ENCODE measurements at regions not wholly inside any gene's neighbourhood (a gene's known extent, or its start where the extent isn't known, plus 50 kb on each side); places are given as distances from the start of the nearest gene placed in this dataset.

- H3K4me3 ChIP-seq (ENCODE audit: low read depth, low read length) = no peak overlapping the region
- peaks cover 11% of the 10 kb centered on the region for H3K4me1 ChIP-seq (ENCODE audit: control insufficient read depth, insufficient read depth, low read length, unreplicated experiment)
- no peak overlapping the region for H3K27ac ChIP-seq (ENCODE audit: low read depth, low read length)
- H3K36me3 ChIP-seq (ENCODE audit: insufficient read depth, low read length) = peaks cover 7% of the 10 kb centered on the region; the same call in 1 of the 2 replicates
- H3K79me2 ChIP-seq (ENCODE audit: control insufficient read depth, insufficient read depth, low read length, unreplicated experiment) = peaks cover 16% of the 10 kb centered on the region
- H2AFZ ChIP-seq (ENCODE audit: low read length, unreplicated experiment) = no peak overlapping the region
- no peaks in the 10 kb centered on the region for H3K27me3 ChIP-seq (ENCODE audit: insufficient read depth, low read length)
Measured at GRCh38 chr13:73924607-73925006, 209.6 kb downstream of the KLF12 start.

- H2AFZ ChIP-seq (ENCODE audit: low read length, unreplicated experiment) = no peak overlapping the region
- H3K27ac ChIP-seq (ENCODE audit: low read depth, low read length) = no peak overlapping the region
- no peak overlapping the region for H3K4me3 ChIP-seq (ENCODE audit: low read depth, low read length)
- H3K79me2 ChIP-seq (ENCODE audit: control insufficient read depth, insufficient read depth, low read length, unreplicated experiment) = peaks cover 8% of the 10 kb centered on the region
- peaks cover 7% of the 10 kb centered on the region; the same call in 1 of the 2 replicates for H3K36me3 ChIP-seq (ENCODE audit: insufficient read depth, low read length)
- H3K27me3 ChIP-seq (ENCODE audit: insufficient read depth, low read length) = no peaks in the 10 kb centered on the region
- peaks cover 11% of the 10 kb centered on the region for H3K4me1 ChIP-seq (ENCODE audit: control insufficient read depth, insufficient read depth, low read length, unreplicated experiment)
Measured at GRCh38 chr13:73922493-73923393, 211.5 kb downstream of the KLF12 start.

- H3K27me3 ChIP-seq (ENCODE audit: insufficient read depth, low read length) = no peaks in the 10 kb centered on the region
- no peak overlapping the region for H2AFZ ChIP-seq (ENCODE audit: low read length, unreplicated experiment)
- peaks cover 25% of the 10 kb centered on the region for H3K4me1 ChIP-seq (ENCODE audit: control insufficient read depth, insufficient read depth, low read length, unreplicated experiment)
- H3K36me3 ChIP-seq (ENCODE audit: insufficient read depth, low read length) = no peaks in the 10 kb centered on the region
- no peak overlapping the region for H3K27ac ChIP-seq (ENCODE audit: low read depth, low read length)
- H3K79me2 ChIP-seq (ENCODE audit: control insufficient read depth, insufficient read depth, low read length, unreplicated experiment) = peaks cover 5% of the 10 kb centered on the region
- H3K4me3 ChIP-seq (ENCODE audit: low read depth, low read length) = no peak overlapping the region
Measured at GRCh38 chr13:73918691-73919090, 215.5 kb downstream of the KLF12 start.

GRCh38 chr13:73913751-73914518 lies 220.3 kb downstream of the KLF12 start:
- peak overlapping the region; percentile 48 for H3K4me3 ChIP-seq (ENCODE audit: low read depth, low read length)
- H3K27me3 ChIP-seq (ENCODE audit: insufficient read depth, low read length) = no peaks in the 10 kb centered on the region
- H3K27ac ChIP-seq (ENCODE audit: low read depth, low read length) = peak overlapping the region; percentile 46
- H3K4me1 ChIP-seq (ENCODE audit: control insufficient read depth, insufficient read depth, low read length, unreplicated experiment) = peaks cover 28% of the 10 kb centered on the region
- no peak overlapping the region for H2AFZ ChIP-seq (ENCODE audit: low read length, unreplicated experiment)
- peaks cover 5% of the 10 kb centered on the region for H3K79me2 ChIP-seq (ENCODE audit: control insufficient read depth, insufficient read depth, low read length, unreplicated experiment)
- H3K36me3 ChIP-seq (ENCODE audit: insufficient read depth, low read length) = no peaks in the 10 kb centered on the region

GRCh38 chr13:73913079-73913740 lies 221.0 kb downstream of the KLF12 start:
- Histone ChIP-seq H3K79me2 (ENCODE audit: control insufficient read depth, insufficient read depth, low read length, unreplicated experiment) (no peaks in the 10 kb centered on the region), H2AFZ (ENCODE audit: low read length, unreplicated experiment) (peak overlapping the region; percentile 39), H3K27ac (ENCODE audit: low read depth, low read length) (peak overlapping the region; percentile 63), H3K4me1 (ENCODE audit: control insufficient read depth, insufficient read depth, low read length, unreplicated experiment) (peaks cover 28% of the 10 kb centered on the region), H3K4me3 (ENCODE audit: low read depth, low read length) (peak overlapping the region; percentile 42), H3K36me3 (ENCODE audit: insufficient read depth, low read length) (no peaks in the 10 kb centered on the region), H3K27me3 (ENCODE audit: insufficient read depth, low read length) (no peaks in the 10 kb centered on the region)

- no peaks in the 10 kb centered on the region for H3K79me2 ChIP-seq (ENCODE audit: control insufficient read depth, insufficient read depth, low read length, unreplicated experiment)
Measured at GRCh38 chr13:73911361-73911760, 222.8 kb downstream of the KLF12 start.

GRCh38 chr13:73910733-73911132 lies 223.5 kb downstream of the KLF12 start:
- no peak overlapping the region for H3K4me3 ChIP-seq (ENCODE audit: low read depth, low read length)
- peaks cover 28% of the 10 kb centered on the region for H3K4me1 ChIP-seq (ENCODE audit: control insufficient read depth, insufficient read depth, low read length, unreplicated experiment)
- H2AFZ ChIP-seq (ENCODE audit: low read length, unreplicated experiment) = no peak overlapping the region
- no peaks in the 10 kb centered on the region for H3K36me3 ChIP-seq (ENCODE audit: insufficient read depth, low read length)
- no peak overlapping the region for H3K27ac ChIP-seq (ENCODE audit: low read depth, low read length)
- H3K27me3 ChIP-seq (ENCODE audit: insufficient read depth, low read length) = no peaks in the 10 kb centered on the region
- H3K79me2 ChIP-seq (ENCODE audit: control insufficient read depth, insufficient read depth, low read length, unreplicated experiment) = no peaks in the 10 kb centered on the region

More at GRCh38 chr13:73911361-73911760, 222.8 kb downstream of the KLF12 start:
- H3K4me1 ChIP-seq (ENCODE audit: control insufficient read depth, insufficient read depth, low read length, unreplicated experiment) = peaks cover 28% of the 10 kb centered on the region
- no peak overlapping the region for H3K4me3 ChIP-seq (ENCODE audit: low read depth, low read length)
- H3K36me3 ChIP-seq (ENCODE audit: insufficient read depth, low read length) = no peaks in the 10 kb centered on the region
- no peak overlapping the region for H3K27ac ChIP-seq (ENCODE audit: low read depth, low read length)
- H3K27me3 ChIP-seq (ENCODE audit: insufficient read depth, low read length) = no peaks in the 10 kb centered on the region
- no peak overlapping the region for H2AFZ ChIP-seq (ENCODE audit: low read length, unreplicated experiment)

GRCh38 chr13:73908809-73909208 lies 225.4 kb downstream of the KLF12 start:
- H3K36me3 ChIP-seq (ENCODE audit: insufficient read depth, low read length) = no peaks in the 10 kb centered on the region
- no peak overlapping the region for H3K4me3 ChIP-seq (ENCODE audit: low read depth, low read length)
- H3K27ac ChIP-seq (ENCODE audit: low read depth, low read length) = no peak overlapping the region
- no peak overlapping the region for H2AFZ ChIP-seq (ENCODE audit: low read length, unreplicated experiment)
- no peaks in the 10 kb centered on the region for H3K27me3 ChIP-seq (ENCODE audit: insufficient read depth, low read length)
- no peaks in the 10 kb centered on the region for H3K79me2 ChIP-seq (ENCODE audit: control insufficient read depth, insufficient read depth, low read length, unreplicated experiment)
- peaks cover 13% of the 10 kb centered on the region for H3K4me1 ChIP-seq (ENCODE audit: control insufficient read depth, insufficient read depth, low read length, unreplicated experiment)

GRCh38 chr13:73904625-73905024 lies 229.6 kb downstream of the KLF12 start:
- H3K27me3 ChIP-seq (ENCODE audit: insufficient read depth, low read length) = no peaks in the 10 kb centered on the region
- no peak overlapping the region for H2AFZ ChIP-seq (ENCODE audit: low read length, unreplicated experiment)
- no peak overlapping the region for H3K4me3 ChIP-seq (ENCODE audit: low read depth, low read length)
- H3K79me2 ChIP-seq (ENCODE audit: control insufficient read depth, insufficient read depth, low read length, unreplicated experiment) = no peaks in the 10 kb centered on the region
- H3K36me3 ChIP-seq (ENCODE audit: insufficient read depth, low read length) = no peaks in the 10 kb centered on the region
- H3K27ac ChIP-seq (ENCODE audit: low read depth, low read length) = no peak overlapping the region
- H3K4me1 ChIP-seq (ENCODE audit: control insufficient read depth, insufficient read depth, low read length, unreplicated experiment) = no peaks in the 10 kb centered on the region

- Histone ChIP-seq H3K27ac (ENCODE audit: low read depth, low read length) (no peak overlapping the region), H3K79me2 (ENCODE audit: control insufficient read depth, insufficient read depth, low read length, unreplicated experiment) (no peaks in the 10 kb centered on the region), H3K4me3 (ENCODE audit: low read depth, low read length) (no peak overlapping the region), H3K4me1 (ENCODE audit: control insufficient read depth, insufficient read depth, low read length, unreplicated experiment) (no peaks in the 10 kb centered on the region), H2AFZ (ENCODE audit: low read length, unreplicated experiment) (no peak overlapping the region), H3K36me3 (ENCODE audit: insufficient read depth, low read length) (no peaks in the 10 kb centered on the region), H3K27me3 (ENCODE audit: insufficient read depth, low read length) (no peaks in the 10 kb centered on the region)
Measured at GRCh38 chr13:73903561-73903960, 230.6 kb downstream of the KLF12 start.
